Lower leg skin (tissue), 4 donors: ENCODE measurements at regions not wholly inside any gene's neighbourhood (a gene's known extent, or its start where the extent isn't known, plus 50 kb on each side); places are given as distances from the start of the nearest gene placed in this dataset.

Experiments
- DNase-seq, 2 donors: peaks; one replicate each; pipeline ENCODE4 v3.0.0-alpha.2; 2019; ENCODE audit warnings: low spot score in 2 of 2
- H3K4me3 ChIP-seq: fragments of 200-600 bp; sonication (generic); 2 replicates; pipeline ENCODE4 v1.5.1; 2017; ENCODE audit warnings: mild to moderate bottlenecking, low read depth; ENCODE audit not compliant: poor library complexity, severe bottlenecking
- POLR2A ChIP-seq, 2 donors: fragments of 450-650 bp; IDR thresholded peaks; one replicate each; pipeline ENCODE4 v1.6.1; 2016 to 2017; ENCODE audit warnings: antibody characterized with exemption in 2 of 2, mild to moderate bottlenecking in 1 of 2, moderate library complexity in 1 of 2
- WGBS, 2 donors: methylation state at CpG; one replicate each; pipeline ENCODE4 v1.1.5; 2018; 5-methylcytosine and 5-hydroxymethylcytosine counted together
- intact Hi-C: fragments of 100-400 bp; cut with DNase I; formaldehyde crosslinking; loops from one replicate; pipeline ENCODE4 v1.15.0; 2023; ENCODE audit warnings: low total_unique reads
- TF ChIP-seq, protein P1 (sequence below), 3 donors: fragments of 450-650 bp; IDR thresholded peaks; one replicate each; pipeline ENCODE4 v1.5.1; 2016; ENCODE audit warnings: antibody characterized with exemption in 3 of 3, mild to moderate bottlenecking in 3 of 3, moderate library complexity in 2 of 3

DNA sequence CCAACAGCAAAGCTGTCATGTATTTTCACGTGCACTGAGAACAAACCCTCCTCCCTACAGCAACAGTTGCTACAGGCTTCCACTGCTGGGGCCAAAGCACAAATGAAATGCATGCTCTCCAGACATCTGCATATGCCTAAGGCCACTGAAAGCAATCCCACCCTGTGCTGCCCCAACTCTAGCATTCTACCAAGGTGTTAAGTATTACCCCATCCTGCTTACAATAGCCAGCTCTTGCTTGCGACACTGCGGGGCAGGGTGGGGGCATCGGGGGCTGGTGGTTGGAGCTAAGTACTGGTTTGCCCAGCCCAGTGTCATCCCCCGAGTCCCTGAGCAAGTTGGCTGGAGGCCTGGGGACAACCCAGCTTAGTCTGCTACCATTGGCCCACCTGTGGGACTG is 742.5 kb downstream of the TDRD15 start:
- no peak overlapping the region for H3K4me3 ChIP-seq
- no peak for DNase-seq
- 70 to 81% methylated on average over 5 of the region's 5 CpGs for WGBS, 2 donors
- intact Hi-C loops: no loop called here
- TF ChIP-seq, protein P1, sequence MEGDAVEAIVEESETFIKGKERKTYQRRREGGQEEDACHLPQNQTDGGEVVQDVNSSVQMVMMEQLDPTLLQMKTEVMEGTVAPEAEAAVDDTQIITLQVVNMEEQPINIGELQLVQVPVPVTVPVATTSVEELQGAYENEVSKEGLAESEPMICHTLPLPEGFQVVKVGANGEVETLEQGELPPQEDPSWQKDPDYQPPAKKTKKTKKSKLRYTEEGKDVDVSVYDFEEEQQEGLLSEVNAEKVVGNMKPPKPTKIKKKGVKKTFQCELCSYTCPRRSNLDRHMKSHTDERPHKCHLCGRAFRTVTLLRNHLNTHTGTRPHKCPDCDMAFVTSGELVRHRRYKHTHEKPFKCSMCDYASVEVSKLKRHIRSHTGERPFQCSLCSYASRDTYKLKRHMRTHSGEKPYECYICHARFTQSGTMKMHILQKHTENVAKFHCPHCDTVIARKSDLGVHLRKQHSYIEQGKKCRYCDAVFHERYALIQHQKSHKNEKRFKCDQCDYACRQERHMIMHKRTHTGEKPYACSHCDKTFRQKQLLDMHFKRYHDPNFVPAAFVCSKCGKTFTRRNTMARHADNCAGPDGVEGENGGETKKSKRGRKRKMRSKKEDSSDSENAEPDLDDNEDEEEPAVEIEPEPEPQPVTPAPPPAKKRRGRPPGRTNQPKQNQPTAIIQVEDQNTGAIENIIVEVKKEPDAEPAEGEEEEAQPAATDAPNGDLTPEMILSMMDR (IDR thresholded peaks at IDR 0.05): no peak
- TF ChIP-seq POLR2A (IDR thresholded peaks at IDR 0.05): no peak

DNA sequence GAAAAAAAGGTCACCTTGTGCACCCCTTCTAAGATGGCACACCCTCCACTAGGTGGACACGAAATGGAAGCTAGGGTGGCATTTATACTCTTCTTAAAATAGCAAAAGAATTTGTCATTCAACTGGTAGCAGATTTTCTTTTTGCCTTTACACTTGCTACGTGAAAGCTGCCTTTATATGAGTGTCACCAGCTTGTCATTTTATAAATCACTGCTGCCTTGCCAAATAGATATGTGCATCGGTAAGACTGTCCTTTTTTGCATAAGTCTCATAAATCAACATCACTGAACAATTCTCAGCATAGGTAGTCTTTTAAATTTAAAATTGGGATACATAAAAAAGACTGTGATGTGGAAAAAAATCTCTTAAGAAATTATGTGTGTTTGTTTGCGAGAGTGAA is 764.1 kb downstream of the TDRD15 start:
- no peak overlapping the region for H3K4me3 ChIP-seq
- intact Hi-C loops: no loop called here
- WGBS, 2 donors: 65 to 69% methylated on average over 4 of the region's 4 CpGs
- no peak for DNase-seq
- no peak for TF ChIP-seq POLR2A (IDR thresholded peaks at IDR 0.05)
- TF ChIP-seq, protein P1 (IDR thresholded peaks at IDR 0.05): no peak

DNA sequence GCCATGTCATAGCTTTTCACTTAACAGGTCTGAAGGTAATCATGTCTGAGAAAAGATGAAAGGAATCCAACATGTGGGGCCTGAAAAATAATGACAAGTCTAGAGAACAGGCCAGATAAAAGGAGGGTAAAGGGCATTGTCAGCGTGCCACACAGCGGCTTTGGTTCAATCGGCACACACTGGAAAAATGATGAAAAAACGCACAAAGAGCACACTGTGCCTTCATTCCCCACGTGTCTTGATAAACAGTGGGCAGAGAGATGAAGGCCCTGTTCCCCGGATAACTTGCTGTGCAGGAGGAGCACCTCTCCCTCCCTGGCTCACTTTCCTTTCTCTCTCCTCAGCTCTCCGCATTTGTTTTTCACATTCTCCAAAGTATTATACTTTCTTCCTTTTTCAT is 766.3 kb downstream of the TDRD15 start:
- DNase-seq: no peak
- TF ChIP-seq POLR2A (IDR thresholded peaks at IDR 0.05): no peak
- TF ChIP-seq, protein P1 (IDR thresholded peaks at IDR 0.05): no peak
- 77% methylated on average over 7 of the region's 7 CpGs for WGBS, 2 donors
- intact Hi-C loops: no loop called here
- no peak overlapping the region for H3K4me3 ChIP-seq

DNA sequence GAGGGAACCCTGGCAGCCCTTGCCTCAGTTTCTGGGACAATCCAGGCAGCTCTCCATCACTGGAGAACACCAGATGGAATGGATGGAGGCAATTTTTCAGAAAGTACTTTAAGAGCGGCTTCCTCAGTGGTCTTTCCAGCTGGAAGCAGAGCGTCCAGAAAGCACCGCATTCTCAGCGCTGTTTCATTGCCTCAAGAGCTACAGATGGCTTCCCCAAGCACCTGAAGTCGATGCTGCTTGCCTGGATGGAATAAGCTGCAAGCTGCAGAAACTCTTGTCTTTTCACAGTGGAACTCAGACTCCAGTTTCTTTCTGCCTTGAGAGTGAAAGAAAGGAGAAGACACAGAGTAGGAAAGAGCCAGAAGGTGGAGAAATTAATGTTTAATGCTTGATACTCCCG is 766.9 kb downstream of the TDRD15 start:
- intact Hi-C loops: no loop called here
- TF ChIP-seq, protein P1 (IDR thresholded peaks at IDR 0.05): no peak
- TF ChIP-seq POLR2A (IDR thresholded peaks at IDR 0.05): no peak
- DNase-seq: no peak
- no peak overlapping the region for H3K4me3 ChIP-seq
- 79 to 82% methylated on average over 6 of the region's 6 CpGs for WGBS, 2 donors

DNA sequence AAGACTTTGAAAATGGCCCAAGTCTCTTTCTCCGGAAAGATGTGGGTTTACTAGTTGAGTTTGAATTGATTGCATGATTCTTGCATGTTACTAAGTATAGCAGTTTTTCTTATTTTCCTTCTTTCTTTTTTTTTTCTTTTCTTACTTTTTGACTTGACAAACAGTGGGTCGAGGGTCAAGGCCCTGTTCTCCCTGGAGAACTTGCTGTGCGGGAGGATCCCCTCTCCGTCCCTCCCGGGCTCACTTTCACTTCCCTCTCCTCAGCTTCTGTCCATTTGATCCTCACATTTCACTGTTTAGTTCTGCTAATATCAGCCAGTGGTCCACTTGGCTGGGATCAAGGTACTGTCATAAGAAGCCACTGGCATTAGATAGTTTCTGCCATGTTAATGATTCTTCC is 767.4 kb downstream of the TDRD15 start:
- DNase-seq: no peak
- H3K4me3 ChIP-seq: no peak overlapping the region
- intact Hi-C loops: no loop called here
- WGBS, 2 donors: 81 to 83% methylated on average over 5 of the region's 5 CpGs
- TF ChIP-seq, protein P1 (IDR thresholded peaks at IDR 0.05): no peak
- no peak for TF ChIP-seq POLR2A (IDR thresholded peaks at IDR 0.05)

DNA sequence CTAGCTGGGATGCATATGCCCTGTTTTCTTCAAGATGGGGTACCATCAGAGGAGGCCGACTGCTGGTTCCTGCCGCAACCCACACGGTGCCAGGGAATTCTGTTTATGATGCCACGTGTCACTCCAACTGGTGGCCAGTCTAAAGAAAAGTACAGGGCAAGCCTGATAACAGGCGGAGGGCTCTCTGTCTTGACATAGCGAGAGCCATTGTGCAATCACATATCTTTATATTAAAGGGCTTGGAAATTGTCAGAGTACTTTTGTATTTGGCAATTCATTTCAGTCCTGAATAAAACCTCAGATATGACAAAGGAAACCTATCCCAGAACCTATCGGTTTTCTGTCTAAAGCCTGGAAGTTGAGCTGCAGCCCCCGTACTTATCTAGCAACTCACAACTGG is 768.4 kb downstream of the TDRD15 start:
- WGBS, 2 donors: 82 to 88% methylated on average over 8 of the region's 8 CpGs
- intact Hi-C loops: no loop called here

More for the DNA sequence above, 768.4 kb downstream of the TDRD15 start:
- DNase-seq: no peak
- H3K4me3 ChIP-seq: no peak overlapping the region
- TF ChIP-seq, protein P1 (IDR thresholded peaks at IDR 0.05): no peak
- no peak for TF ChIP-seq POLR2A (IDR thresholded peaks at IDR 0.05)
